ENCODE measurements at regions not wholly inside any gene's neighbourhood (a gene's known extent, or its start where the extent isn't known, plus 50 kb on each side); places are given as distances from the start of the nearest gene placed in this dataset.
"Not testable (repeated sequence)": the region's sequence is repeated elsewhere in the genome, so short reads cannot be mapped to it uniquely, and the experiment has no call there.

DNA sequence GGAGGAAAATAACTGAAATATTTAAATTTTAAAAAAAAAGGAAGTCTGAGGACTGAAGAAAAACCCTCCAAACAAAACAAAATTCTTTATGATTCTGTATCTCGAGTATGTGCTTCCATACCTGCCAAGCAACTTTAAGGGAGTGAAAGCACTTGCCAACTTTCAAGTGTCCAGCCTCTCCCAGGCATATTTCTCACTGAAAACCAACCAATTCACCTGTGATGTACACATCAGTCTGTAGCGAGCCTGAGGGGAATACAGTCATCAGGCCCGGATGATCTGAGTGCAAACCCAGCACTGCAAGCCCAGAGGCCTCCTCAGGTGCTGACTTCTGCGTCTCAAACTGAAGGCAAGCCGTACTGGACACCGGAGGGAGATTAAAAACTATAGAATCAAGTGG is 164.8 kb upstream of the NT5E start:
- WGBS, 2 donors = 70 to 79% methylated on average over 6 of the region's 6 CpGs
- no peaks in the 10 kb centered on the region for H3K36me3 ChIP-seq
- no peaks in the 10 kb centered on the region for H3K9me3 ChIP-seq
- intact Hi-C loops (cut with DNase I) = no loop called here
- TF ChIP-seq EP300 (IDR thresholded peaks at IDR 0.05) (no peak), POLR2A (IDR thresholded peaks at IDR 0.05) (no peak), POLR2AphosphoS5 (IDR thresholded peaks at IDR 0.05) (no peak)
- TF ChIP-seq, protein P1, sequence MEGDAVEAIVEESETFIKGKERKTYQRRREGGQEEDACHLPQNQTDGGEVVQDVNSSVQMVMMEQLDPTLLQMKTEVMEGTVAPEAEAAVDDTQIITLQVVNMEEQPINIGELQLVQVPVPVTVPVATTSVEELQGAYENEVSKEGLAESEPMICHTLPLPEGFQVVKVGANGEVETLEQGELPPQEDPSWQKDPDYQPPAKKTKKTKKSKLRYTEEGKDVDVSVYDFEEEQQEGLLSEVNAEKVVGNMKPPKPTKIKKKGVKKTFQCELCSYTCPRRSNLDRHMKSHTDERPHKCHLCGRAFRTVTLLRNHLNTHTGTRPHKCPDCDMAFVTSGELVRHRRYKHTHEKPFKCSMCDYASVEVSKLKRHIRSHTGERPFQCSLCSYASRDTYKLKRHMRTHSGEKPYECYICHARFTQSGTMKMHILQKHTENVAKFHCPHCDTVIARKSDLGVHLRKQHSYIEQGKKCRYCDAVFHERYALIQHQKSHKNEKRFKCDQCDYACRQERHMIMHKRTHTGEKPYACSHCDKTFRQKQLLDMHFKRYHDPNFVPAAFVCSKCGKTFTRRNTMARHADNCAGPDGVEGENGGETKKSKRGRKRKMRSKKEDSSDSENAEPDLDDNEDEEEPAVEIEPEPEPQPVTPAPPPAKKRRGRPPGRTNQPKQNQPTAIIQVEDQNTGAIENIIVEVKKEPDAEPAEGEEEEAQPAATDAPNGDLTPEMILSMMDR (IDR thresholded peaks at IDR 0.05) = no peak
- no peak overlapping the region for H3K4me3 ChIP-seq
- H3K27ac ChIP-seq = no peak overlapping the region
- H3K4me1 ChIP-seq = no peaks in the 10 kb centered on the region
- DNase-seq = no peak
- H3K27me3 ChIP-seq = no peaks in the 10 kb centered on the region

- no peaks in the 10 kb centered on the region for H3K36me3 ChIP-seq
- no peaks in the 10 kb centered on the region for H3K9me3 ChIP-seq
- no peak for TF ChIP-seq EP300 (IDR thresholded peaks at IDR 0.05)
- TF ChIP-seq POLR2A (IDR thresholded peaks at IDR 0.05) = no peak
- no peak for TF ChIP-seq POLR2AphosphoS5 (IDR thresholded peaks at IDR 0.05)
- TF ChIP-seq, protein P1 (IDR thresholded peaks at IDR 0.05) = no peak
- H3K4me1 ChIP-seq = no peaks in the 10 kb centered on the region
- DNase-seq = no peak
- H3K27ac ChIP-seq = no peak overlapping the region
- H3K4me3 ChIP-seq = no peak overlapping the region
- intact Hi-C loops (cut with DNase I) = no loop called here
- H3K27me3 ChIP-seq = no peaks in the 10 kb centered on the region
- WGBS, 2 donors = 69 to 80% methylated on average over 3 of the region's 3 CpGs
These were observed 166.4 kb upstream of the NT5E start for GRCh38 chr6:85283436-85283835.

DNA sequence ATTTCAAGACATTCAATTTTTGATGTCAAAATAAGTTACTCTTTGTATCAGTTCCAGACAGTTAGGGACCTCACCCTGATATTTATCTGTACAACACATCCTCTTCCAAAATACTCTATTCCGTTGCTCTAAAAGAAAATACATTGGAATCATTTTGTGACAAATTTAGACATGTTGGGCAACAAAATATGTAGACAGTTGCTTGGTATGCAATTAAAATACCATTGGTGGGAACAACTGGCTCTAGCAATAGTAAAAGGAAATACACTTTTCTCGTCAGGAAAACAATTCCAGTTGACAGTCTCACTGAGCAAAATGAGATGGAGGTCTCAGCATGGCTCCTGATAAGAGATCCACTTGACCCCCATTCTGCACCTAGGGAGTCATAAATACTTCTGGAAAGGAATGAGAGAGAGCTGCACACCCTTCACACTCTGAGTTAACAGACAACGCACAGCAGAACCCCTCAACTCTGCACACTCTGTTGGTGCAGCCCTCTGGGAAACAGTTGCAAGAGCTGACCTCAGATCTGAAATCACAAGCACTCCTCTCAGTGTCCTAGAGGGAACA is 171.3 kb upstream of the NT5E start:
- Histone ChIP-seq H3K4me3 (no peak overlapping the region), H3K27me3 (no peaks in the 10 kb centered on the region), H3K4me1 (no peaks in the 10 kb centered on the region), H3K27ac (no peak overlapping the region), H3K36me3 (no peaks in the 10 kb centered on the region), H3K9me3 (no peaks in the 10 kb centered on the region)
- DNase-seq = no peak
- TF ChIP-seq POLR2AphosphoS5 (IDR thresholded peaks at IDR 0.05) (no peak), POLR2A (IDR thresholded peaks at IDR 0.05) (no peak), EP300 (IDR thresholded peaks at IDR 0.05) (no peak)
- TF ChIP-seq, protein P1 (IDR thresholded peaks at IDR 0.05) = no peak
- intact Hi-C loops (cut with DNase I) = no loop called here
- 50 to 51% methylated on average over 3 of the region's 3 CpGs for WGBS, 2 donors

GRCh38 chr6:85276026-85276425 is 173.9 kb upstream of the NT5E start:
- 90% methylated on average over 1 of the region's 1 CpG for WGBS, 2 donors
- intact Hi-C loops (cut with DNase I); H3K36me3 ChIP-seq; H3K4me1 ChIP-seq; H3K9me3 ChIP-seq; H3K27me3 ChIP-seq; H3K27ac ChIP-seq; H3K4me3 ChIP-seq; DNase-seq: not testable (repeated sequence)

GRCh38 chr6:85275338-85275985 is 174.4 kb upstream of the NT5E start:
- H3K4me3 ChIP-seq = no peak overlapping the region
- no peaks in the 10 kb centered on the region for H3K4me1 ChIP-seq
- intact Hi-C loops (cut with DNase I) = no loop called here
- H3K27me3 ChIP-seq = no peaks in the 10 kb centered on the region
- no peaks in the 10 kb centered on the region for H3K9me3 ChIP-seq
- 68 to 71% methylated on average over 6 of the region's 6 CpGs for WGBS, 2 donors
- no peaks in the 10 kb centered on the region for H3K36me3 ChIP-seq
- no peak for DNase-seq
- H3K27ac ChIP-seq = no peak overlapping the region
- TF ChIP-seq POLR2A (IDR thresholded peaks at IDR 0.05) (no peak), POLR2AphosphoS5 (IDR thresholded peaks at IDR 0.05) (no peak), EP300 (IDR thresholded peaks at IDR 0.05) (no peak)
- TF ChIP-seq, protein P1 (IDR thresholded peaks at IDR 0.05) = no peak

Measured in sigmoid colon (tissue), 6 donors.